GM12873 (cell line): ENCODE measurements at regions not wholly inside any gene's neighbourhood (a gene's known extent, or its start where the extent isn't known, plus 50 kb on each side); places are given as distances from the start of the nearest gene placed in this dataset.

Experiments
- TF ChIP-seq, protein P1 (sequence below): IDR thresholded peaks from 2 replicates; pipeline ENCODE4 v1.5.1; 2012; ENCODE audit warnings: low read depth, mild to moderate bottlenecking, moderate library complexity, low read length, control low read depth; ENCODE audit not compliant: insufficient read depth; ENCODE audit errors: missing control alignments

DNA sequence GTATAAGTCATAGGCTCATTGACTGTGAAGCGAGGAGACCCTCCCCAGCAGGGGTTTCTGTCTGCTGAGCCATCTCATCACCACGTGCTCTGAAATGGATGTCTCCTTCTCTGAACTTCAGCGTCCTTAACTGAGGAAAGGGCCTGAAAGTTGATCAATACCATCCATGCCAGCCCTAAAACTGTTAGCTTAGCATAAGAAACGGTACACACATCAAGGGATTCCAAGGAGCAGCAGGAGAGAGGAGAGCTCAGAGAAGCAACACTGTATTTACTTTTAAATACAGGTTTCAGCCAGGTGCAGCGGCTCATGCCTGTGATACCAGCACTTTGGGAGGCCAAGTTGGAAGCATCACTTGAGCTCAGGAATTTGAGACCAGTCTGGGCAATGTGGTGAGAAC is 248.9 kb upstream of the TNRC6C start:
- TF ChIP-seq, protein P1, sequence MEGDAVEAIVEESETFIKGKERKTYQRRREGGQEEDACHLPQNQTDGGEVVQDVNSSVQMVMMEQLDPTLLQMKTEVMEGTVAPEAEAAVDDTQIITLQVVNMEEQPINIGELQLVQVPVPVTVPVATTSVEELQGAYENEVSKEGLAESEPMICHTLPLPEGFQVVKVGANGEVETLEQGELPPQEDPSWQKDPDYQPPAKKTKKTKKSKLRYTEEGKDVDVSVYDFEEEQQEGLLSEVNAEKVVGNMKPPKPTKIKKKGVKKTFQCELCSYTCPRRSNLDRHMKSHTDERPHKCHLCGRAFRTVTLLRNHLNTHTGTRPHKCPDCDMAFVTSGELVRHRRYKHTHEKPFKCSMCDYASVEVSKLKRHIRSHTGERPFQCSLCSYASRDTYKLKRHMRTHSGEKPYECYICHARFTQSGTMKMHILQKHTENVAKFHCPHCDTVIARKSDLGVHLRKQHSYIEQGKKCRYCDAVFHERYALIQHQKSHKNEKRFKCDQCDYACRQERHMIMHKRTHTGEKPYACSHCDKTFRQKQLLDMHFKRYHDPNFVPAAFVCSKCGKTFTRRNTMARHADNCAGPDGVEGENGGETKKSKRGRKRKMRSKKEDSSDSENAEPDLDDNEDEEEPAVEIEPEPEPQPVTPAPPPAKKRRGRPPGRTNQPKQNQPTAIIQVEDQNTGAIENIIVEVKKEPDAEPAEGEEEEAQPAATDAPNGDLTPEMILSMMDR: no peak

DNA sequence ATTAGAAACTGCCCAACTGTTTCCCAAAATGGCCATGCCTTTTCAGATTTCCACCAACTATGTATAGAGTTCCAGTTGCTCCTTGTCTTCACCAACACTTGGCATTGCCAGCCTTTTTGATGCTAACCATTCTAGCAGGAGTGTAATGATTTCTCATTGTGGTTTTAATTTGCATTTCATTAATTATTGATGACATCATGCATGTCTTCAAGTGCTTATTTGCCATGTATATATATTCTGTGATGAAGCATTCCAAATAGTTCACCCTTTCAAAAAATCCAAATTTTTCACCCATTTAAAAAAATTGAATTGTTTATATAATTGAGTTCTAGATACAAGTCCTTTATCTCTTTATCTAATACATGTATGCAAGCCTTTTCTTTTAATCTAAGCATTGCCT is 245.9 kb upstream of the TNRC6C start:
- TF ChIP-seq, protein P1: no peak

DNA sequence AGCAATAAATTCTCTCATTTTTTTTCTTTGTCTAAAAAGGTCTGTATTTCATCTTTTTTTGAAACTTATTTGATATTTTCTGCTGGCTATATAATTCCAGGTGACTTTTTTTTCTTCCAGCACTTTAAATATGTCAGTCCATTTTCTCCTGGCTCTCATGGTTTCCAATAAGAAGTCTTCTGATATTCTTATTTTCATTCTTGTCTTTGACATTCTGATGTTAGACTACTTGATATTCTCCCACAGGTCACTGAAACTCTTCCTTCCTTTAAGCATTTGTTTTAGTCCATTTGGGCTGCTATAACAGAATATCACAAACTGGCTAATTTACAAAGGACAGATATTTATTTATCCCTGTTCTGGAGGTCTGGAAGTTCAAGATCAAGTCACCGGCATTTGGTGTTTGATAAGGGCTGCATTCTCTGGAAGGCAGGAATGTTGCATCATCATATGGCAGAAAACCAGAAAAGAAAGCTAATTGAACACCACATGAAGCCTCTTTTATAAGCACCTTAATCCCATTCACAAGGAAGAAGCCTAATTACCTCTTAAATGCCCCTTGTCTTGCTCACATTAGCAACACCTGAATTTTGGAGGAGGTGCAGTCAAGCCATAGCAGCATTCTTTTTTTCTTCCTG is 242.1 kb upstream of the TNRC6C start:
- TF ChIP-seq, protein P1: no peak

DNA sequence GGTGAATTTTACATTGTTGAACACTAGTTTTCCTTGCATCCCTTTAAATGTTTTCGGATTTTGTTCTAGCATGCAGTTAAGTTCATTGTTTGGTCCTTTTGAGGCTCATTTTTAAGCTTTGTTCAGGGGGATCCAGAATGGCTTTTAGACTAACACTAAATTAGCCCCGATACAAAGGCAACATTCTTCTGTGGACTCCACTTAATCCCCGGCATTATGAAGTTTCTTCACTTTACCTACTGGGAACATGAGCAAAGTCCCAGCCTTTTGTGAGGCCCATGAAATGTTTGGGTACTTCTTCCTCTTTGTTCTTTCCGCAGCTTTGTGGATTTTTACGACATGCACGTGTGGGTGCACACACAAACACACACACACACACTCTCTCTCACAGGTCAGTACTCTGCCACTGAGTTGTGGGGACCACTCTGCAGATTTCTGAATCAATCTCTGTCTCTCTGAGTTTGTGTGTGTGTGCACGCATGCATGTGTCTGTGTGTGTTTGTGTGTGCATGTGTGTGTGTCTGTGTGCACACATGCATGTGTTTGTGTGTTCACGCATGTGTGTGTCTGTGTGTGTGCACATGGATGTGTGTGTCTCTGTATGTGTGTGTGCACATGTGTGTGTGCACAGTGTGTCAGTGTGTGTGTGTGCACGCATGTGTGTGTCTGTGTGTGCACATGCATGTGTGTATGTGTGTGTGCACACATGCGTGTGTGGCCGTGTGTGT is 240.4 kb upstream of the TNRC6C start:
- TF ChIP-seq, protein P1: no peak

DNA sequence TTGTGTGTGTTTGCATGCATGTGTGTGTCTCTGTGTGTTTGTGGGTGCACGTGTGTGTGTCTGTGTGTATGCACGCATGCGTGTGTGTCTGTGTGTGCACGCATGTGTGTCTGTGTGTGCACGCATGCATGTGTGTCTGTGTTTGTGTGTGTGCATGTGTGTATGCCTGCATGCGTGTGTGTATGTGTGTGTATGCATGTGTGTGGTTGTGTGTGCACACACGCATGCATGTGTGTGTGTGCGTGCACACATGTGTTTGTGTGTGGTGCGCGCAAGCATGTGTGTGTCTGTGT is 239.9 kb upstream of the TNRC6C start:
- TF ChIP-seq, protein P1: no peak

DNA sequence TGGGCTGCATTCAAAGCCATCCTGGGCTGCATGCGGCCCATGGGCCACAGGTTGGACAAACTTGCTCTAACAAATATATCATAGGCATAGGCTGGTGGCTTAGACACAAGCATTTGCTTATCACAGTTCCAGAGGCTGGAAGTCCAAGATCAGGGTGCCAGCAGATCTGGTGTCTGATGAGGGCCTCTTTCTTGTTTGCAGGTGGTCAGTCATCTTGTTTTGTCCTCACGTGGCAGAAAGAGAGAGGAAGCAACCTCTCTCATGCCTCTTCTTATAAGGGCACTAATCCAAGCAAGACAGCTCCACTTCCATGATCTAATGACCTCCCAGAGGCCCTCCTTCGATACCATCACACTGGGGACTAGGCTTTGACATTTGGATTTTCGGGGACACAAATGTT is 238.7 kb upstream of the TNRC6C start:
- TF ChIP-seq, protein P1: no peak

DNA sequence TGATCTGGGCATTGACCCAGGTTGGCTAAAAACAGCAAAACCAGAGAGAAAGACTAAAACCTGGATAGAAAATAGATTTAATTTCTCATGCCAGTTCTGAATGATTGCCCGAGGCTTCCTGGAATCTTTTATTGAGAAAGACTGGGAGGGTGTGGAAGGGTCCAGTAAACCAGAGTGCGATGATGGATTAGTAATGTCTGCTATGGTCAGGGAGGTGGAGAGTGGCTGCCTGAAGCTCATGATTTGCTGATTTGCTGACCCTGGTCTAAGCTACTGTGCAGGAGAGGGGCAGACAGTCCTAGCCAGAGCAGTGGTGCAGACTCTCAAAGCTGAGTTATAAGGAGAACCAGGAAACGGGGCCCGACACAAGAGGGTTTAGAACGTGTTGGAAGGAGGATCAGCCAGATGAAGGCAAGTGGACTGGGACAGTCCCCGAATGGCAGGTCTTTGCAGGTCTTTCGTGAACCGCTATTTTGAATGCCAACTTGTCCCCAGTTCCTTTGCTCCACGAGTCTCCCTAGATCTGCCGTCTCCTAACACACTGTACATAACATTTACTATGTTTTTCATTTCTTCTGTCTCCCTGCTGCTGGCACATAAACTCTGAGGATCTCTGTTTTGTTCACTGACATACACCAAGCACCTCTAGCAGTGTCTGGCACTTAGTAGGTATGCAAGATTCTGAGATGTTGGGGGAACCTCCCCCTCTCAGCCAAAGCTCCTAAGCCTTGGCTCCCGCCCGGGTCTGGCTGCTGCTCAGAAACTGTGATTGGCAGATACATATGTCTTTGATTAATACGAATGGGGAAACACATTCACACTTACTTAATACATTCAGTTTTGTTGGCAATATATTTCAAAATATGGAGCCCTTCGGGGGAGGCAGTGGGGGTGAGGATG is 237.3 kb upstream of the TNRC6C start:
- TF ChIP-seq, protein P1: no peak
